ENCODE measurements at regions not wholly inside any gene's neighbourhood (a gene's known extent, or its start where the extent isn't known, plus 50 kb on each side); places are given as distances from the start of the nearest gene placed in this dataset.

GRCh38 chr1:234920136-234920842 is 208.3 kb downstream of the TOMM20 start:
- Histone ChIP-seq H3K27me3 (ENCODE audit: insufficient read depth, poor library complexity, severe bottlenecking) (no peaks in the 10 kb centered on the region), H3K27ac (replicated peaks) (no peak overlapping the region), H3K4me3 (replicated peaks; ENCODE audit: insufficient read depth, low read length) (no peak overlapping the region)
- TF ChIP-seq POLR2AphosphoS5 (IDR thresholded peaks at IDR 0.05; ENCODE audit: low read depth): no peak
- no peak for TF ChIP-seq GABPA (IDR thresholded peaks at IDR 0.05; ENCODE audit: low read depth)
- no peak for TF ChIP-seq REST (IDR thresholded peaks at IDR 0.05; ENCODE audit: insufficient replicate concordance, low read depth)
- no peak for TF ChIP-seq CTCF (IDR thresholded peaks at IDR 0.05; ENCODE audit: insufficient read depth, low read length)
- no peak for TF ChIP-seq SPI1 (IDR thresholded peaks at IDR 0.05; ENCODE audit: borderline replicate concordance, low read depth)
- no peak for DNase-seq (ENCODE audit: low read depth in 1 of 2, low spot score in 1 of 2)

GRCh38 chr1:234918961-234919761 is 209.5 kb downstream of the TOMM20 start:
- Histone ChIP-seq H3K27ac (replicated peaks) (no peak overlapping the region), H3K27me3 (ENCODE audit: insufficient read depth, poor library complexity, severe bottlenecking) (no peaks in the 10 kb centered on the region), H3K4me3 (replicated peaks; ENCODE audit: insufficient read depth, low read length) (no peak overlapping the region)
- no peak for DNase-seq (ENCODE audit: low read depth in 1 of 2, low spot score in 1 of 2)
- no peak for TF ChIP-seq SPI1 (IDR thresholded peaks at IDR 0.05; ENCODE audit: borderline replicate concordance, low read depth)
- TF ChIP-seq CTCF (IDR thresholded peaks at IDR 0.05; ENCODE audit: insufficient read depth, low read length): no peak
- TF ChIP-seq POLR2AphosphoS5 (IDR thresholded peaks at IDR 0.05; ENCODE audit: low read depth): no peak
- no peak for TF ChIP-seq GABPA (IDR thresholded peaks at IDR 0.05; ENCODE audit: low read depth)
- TF ChIP-seq REST (IDR thresholded peaks at IDR 0.05; ENCODE audit: insufficient replicate concordance, low read depth): no peak

GRCh38 chr1:234918181-234918841 is 210.3 kb downstream of the TOMM20 start:
- TF ChIP-seq REST (IDR thresholded peaks at IDR 0.05; ENCODE audit: insufficient replicate concordance, low read depth): no peak
- TF ChIP-seq CTCF (IDR thresholded peaks at IDR 0.05; ENCODE audit: insufficient read depth, low read length): no peak
- no peak for TF ChIP-seq POLR2AphosphoS5 (IDR thresholded peaks at IDR 0.05; ENCODE audit: low read depth)
- H3K27ac ChIP-seq (replicated peaks): no peak overlapping the region
- H3K4me3 ChIP-seq (replicated peaks; ENCODE audit: insufficient read depth, low read length): no peak overlapping the region
- H3K27me3 ChIP-seq (ENCODE audit: insufficient read depth, poor library complexity, severe bottlenecking): no peaks in the 10 kb centered on the region
- no peak for DNase-seq (ENCODE audit: low read depth in 1 of 2, low spot score in 1 of 2)

Measured in HL-60 (cell line).